Keratinocyte (primary cell): ENCODE measurements at regions not wholly inside any gene's neighbourhood (a gene's known extent, or its start where the extent isn't known, plus 50 kb on each side); places are given as distances from the start of the nearest gene placed in this dataset.

Experiments used
- DNase-seq: peaks from one replicate; pipeline ENCODE4 v3.0.0-alpha.2; 2011; ENCODE audit warnings: low read depth, missing footprints, low spot score
- FAIRE-seq: peaks from 2 replicates; lab custom pipeline; 2011; peaks lifted over from hg19 to GRCh38; lab: Jason Lieb, UNC
- H2AFZ ChIP-seq: 2 replicates; pipeline ENCODE4 v1.6.0; 2012; ENCODE audit warnings: low read length, control low read depth, inconsistent platforms; ENCODE audit not compliant: control insufficient read depth
- H3K27ac ChIP-seq: 2 replicates; pipeline ENCODE4 v1.5.1; 2011; ENCODE audit warnings: low read length; ENCODE audit not compliant: control insufficient read depth, insufficient read depth
- H3K27me3 ChIP-seq: 3 replicates; pipeline ENCODE4 v1.6.0; 2011; ENCODE audit warnings: low read length; ENCODE audit not compliant: control insufficient read depth, insufficient read depth; ENCODE audit errors: extremely low read depth
- H3K36me3 ChIP-seq, 2 experiments: 2 replicates in 1 of 2; 3 replicates in 1 of 2; pipeline ENCODE4 v1.5.1; 2011; ENCODE audit warnings: low read length in 2 of 2, mild to moderate bottlenecking in 1 of 2; ENCODE audit not compliant: control insufficient read depth in 2 of 2, insufficient read depth in 2 of 2; ENCODE audit errors: extremely low read depth in 1 of 2
- H3K4me1 ChIP-seq: 3 replicates; pipeline ENCODE4 v1.5.1; 2011; ENCODE audit warnings: low read length; ENCODE audit not compliant: control insufficient read depth, insufficient read depth; ENCODE audit errors: extremely low read depth
- H3K4me2 ChIP-seq: 3 replicates; pipeline ENCODE4 v1.6.0; 2011; ENCODE audit warnings: low read depth, low read length; ENCODE audit not compliant: control insufficient read depth, insufficient read depth; ENCODE audit errors: extremely low read depth
- H3K4me3 ChIP-seq, 3 experiments: fragments of 200-600 bp in 1 of 3; sonication (generic) in 1 of 3; 2 replicates in 2 of 3; 3 replicates in 1 of 3; pipeline ENCODE4 v1.5.1; 2011 to 2016; ENCODE audit warnings: low read length in 3 of 3, mild to moderate bottlenecking in 3 of 3, control low read depth in 2 of 3, inconsistent platforms in 1 of 3, low read depth in 1 of 3, mixed read lengths in 1 of 3, mixed run types in 1 of 3, moderate library complexity in 1 of 3; ENCODE audit not compliant: control insufficient read depth in 2 of 3, insufficient read depth in 2 of 3; ENCODE audit errors: extremely low read depth in 1 of 3
- H3K79me2 ChIP-seq: 2 replicates; pipeline ENCODE4 v1.6.0; 2012; ENCODE audit warnings: low read length; ENCODE audit not compliant: control insufficient read depth, insufficient read depth
- H3K9ac ChIP-seq: 3 replicates; pipeline ENCODE4 v1.6.0; 2011; ENCODE audit warnings: low read length; ENCODE audit not compliant: control insufficient read depth, insufficient read depth; ENCODE audit errors: extremely low read depth
- H3K9me1 ChIP-seq: 3 replicates; pipeline ENCODE4 v1.6.0; 2011; ENCODE audit warnings: low read length; ENCODE audit not compliant: control insufficient read depth, insufficient read depth; ENCODE audit errors: extremely low read depth
- H3K9me3 ChIP-seq: 2 replicates; pipeline ENCODE4 v1.5.1; 2012; ENCODE audit warnings: low read depth, low read length; ENCODE audit not compliant: control insufficient read depth
- H4K20me1 ChIP-seq: 3 replicates; pipeline ENCODE4 v1.6.0; 2011; ENCODE audit warnings: low read length; ENCODE audit not compliant: control insufficient read depth, insufficient read depth; ENCODE audit errors: extremely low read depth
- CTCF ChIP-seq, 3 experiments: IDR thresholded peaks in 1 of 3; conservative IDR thresholded peaks in 1 of 3; optimal IDR thresholded peaks in 1 of 3; 2 replicates in 2 of 3; 3 replicates in 1 of 3; pipeline versions ENCODE3 to v1.5.1; 2011; ENCODE audit warnings: low read length in 3 of 3, mild to moderate bottlenecking in 3 of 3, moderate library complexity in 2 of 3, control low read depth in 1 of 3, inconsistent platforms in 1 of 3; ENCODE audit not compliant: insufficient read depth in 2 of 3; ENCODE audit errors: extremely low read depth in 1 of 3
- EZH2 ChIP-seq: IDR thresholded peaks from one replicate; pipeline ENCODE4 v1.6.1; 2012; ENCODE audit warnings: inconsistent platforms, mild to moderate bottlenecking, low read length, moderate library complexity
- dilution Hi-C: fragments of 300-500 bp; cut with MboI; formaldehyde crosslinking; loops from one replicate; pipeline ENCODE4 v1.7.0; 2020; ENCODE audit warnings: low sequenced_read_pairs; ENCODE audit not compliant: extremely low pct_ligation_motif_present

- Histone ChIP-seq H3K27ac (no peak overlapping the region), H2AFZ (no peak overlapping the region), H3K36me3 (no peaks in the 10 kb centered on the region), H3K4me3 (no peak overlapping the region), H3K27me3 (peaks cover 51% of the 10 kb centered on the region), H3K4me1 (peaks cover 10% of the 10 kb centered on the region), H3K79me2 (no peaks in the 10 kb centered on the region), H3K4me2 (no peak overlapping the region), H4K20me1 (peaks cover 3% of the 10 kb centered on the region), H3K9me3 (no peaks in the 10 kb centered on the region), H3K9ac (no peak overlapping the region), H3K9me1 (no peaks in the 10 kb centered on the region)
- TF ChIP-seq EZH2 = no peak
- TF ChIP-seq CTCF (optimal IDR thresholded peaks at IDR 0.05 in 1 of 3, IDR thresholded peaks at IDR 0.05 in 1 of 3, conservative IDR thresholded peaks at IDR 0.05 in 1 of 3; ENCODE audit: extremely low read depth in 1 of 3, insufficient read depth in 2 of 3, low read length in 3 of 3) = no peak
- FAIRE-seq (no peak), DNase-seq (no peak)
- dilution Hi-C loops = no loop called here
Observed at GRCh38 chr17:36690190-36690589, 88.8 kb downstream of the MRM1 start.

DNA sequence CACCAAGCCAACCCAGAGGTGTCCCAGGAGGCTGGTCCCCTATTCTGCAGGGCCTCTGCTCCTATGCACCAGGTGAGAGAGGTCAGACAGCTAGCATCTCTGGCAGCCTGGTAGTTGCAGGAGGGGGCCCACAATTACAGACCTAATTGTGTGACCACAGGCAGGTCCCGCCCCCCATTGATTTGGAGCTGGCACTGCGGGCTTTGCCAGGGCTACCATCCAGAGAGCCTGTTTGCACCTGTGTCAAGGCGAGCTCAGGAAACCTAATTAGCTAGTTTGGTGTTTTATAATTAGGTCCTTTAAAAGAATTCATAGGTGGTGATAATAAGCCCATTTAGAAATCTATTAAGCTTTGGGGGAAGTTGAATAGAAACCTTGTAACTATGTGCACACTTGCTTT is 90.2 kb downstream of the MRM1 start:
- Histone ChIP-seq H3K9ac (no peak overlapping the region), H4K20me1 (no peaks in the 10 kb centered on the region), H3K27ac (no peak overlapping the region), H3K4me2 (no peak overlapping the region), H3K4me1 (no peaks in the 10 kb centered on the region), H3K9me3 (no peaks in the 10 kb centered on the region), H2AFZ (no peak overlapping the region), H3K27me3 (peaks cover 48% of the 10 kb centered on the region), H3K9me1 (no peaks in the 10 kb centered on the region), H3K79me2 (no peaks in the 10 kb centered on the region), H3K4me3 (no peak overlapping the region), H3K36me3 (no peaks in the 10 kb centered on the region)
- dilution Hi-C loops = no loop called here
- FAIRE-seq (no peak), DNase-seq (no peak)
- TF ChIP-seq CTCF (optimal IDR thresholded peaks at IDR 0.05 in 1 of 3, IDR thresholded peaks at IDR 0.05 in 1 of 3, conservative IDR thresholded peaks at IDR 0.05 in 1 of 3; ENCODE audit: extremely low read depth in 1 of 3, insufficient read depth in 2 of 3, low read length in 3 of 3) (no peak), EZH2 (no peak)
